Glomerular endothelial cell (primary cell): ENCODE measurements at regions not wholly inside any gene's neighbourhood (a gene's known extent, or its start where the extent isn't known, plus 50 kb on each side); places are given as distances from the start of the nearest gene placed in this dataset.

ENCODE experiments used
- DNase-seq: peaks from one replicate; pipeline ENCODE4 v3.0.0-alpha.2; 2011; ENCODE audit warnings: low read depth, low spot score; ENCODE audit errors: extremely low read depth

DNA sequence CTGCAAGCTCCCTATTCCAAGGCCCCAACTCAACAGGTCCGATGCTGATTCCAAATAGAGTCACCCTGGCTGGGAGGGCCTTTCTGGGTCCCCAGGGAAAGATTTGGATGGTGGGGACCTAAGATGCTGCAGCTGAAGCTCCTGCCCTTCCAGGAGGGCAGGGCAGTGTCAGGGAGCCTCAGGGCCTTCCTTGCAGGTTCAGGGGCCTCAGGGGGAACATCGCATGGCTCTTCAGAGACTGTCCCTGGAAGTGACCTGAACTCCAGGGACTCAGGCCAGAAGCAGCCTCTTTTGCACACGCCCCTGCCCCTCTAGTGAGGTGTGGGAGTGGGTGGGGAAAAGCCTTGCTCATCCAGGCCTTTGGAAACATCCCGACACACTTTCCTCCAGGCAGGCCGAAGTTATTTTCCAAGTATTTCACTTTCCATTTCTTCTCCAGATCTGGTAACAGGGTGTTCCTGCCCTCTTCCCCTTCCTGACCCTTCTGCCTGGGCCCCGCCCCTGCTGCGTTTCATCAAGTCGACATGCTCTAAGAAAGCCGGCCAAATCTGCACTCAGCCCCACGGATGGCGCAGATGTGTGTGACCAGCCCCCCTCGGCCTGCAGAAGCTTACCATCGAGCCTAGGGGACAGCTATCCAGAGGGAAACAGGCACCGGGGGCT lies 159.5 kb downstream of the FGF18 start:
- DNase-seq = no peak

DNA sequence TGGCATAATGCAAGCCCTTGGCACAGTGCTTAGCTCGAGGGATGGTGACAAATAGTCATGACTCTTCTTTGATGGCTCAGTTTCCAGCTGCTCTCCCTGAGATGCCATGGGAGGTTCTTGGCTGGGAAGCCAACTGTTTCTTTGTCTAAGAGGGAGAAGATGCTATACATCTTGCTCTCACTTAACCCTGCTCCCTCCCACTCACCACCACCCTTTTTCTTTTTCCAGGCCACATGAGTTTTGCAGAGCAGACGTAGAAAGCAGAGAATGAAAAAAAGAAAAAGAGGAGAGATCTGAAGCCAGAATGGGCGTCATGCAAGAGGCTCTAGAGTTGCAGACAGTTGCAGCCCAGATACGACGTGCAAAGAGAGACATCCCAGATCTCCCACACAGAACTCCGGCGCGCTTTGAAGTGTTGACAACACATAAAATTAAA lies 160.5 kb downstream of the FGF18 start:
- DNase-seq = no peak

DNA sequence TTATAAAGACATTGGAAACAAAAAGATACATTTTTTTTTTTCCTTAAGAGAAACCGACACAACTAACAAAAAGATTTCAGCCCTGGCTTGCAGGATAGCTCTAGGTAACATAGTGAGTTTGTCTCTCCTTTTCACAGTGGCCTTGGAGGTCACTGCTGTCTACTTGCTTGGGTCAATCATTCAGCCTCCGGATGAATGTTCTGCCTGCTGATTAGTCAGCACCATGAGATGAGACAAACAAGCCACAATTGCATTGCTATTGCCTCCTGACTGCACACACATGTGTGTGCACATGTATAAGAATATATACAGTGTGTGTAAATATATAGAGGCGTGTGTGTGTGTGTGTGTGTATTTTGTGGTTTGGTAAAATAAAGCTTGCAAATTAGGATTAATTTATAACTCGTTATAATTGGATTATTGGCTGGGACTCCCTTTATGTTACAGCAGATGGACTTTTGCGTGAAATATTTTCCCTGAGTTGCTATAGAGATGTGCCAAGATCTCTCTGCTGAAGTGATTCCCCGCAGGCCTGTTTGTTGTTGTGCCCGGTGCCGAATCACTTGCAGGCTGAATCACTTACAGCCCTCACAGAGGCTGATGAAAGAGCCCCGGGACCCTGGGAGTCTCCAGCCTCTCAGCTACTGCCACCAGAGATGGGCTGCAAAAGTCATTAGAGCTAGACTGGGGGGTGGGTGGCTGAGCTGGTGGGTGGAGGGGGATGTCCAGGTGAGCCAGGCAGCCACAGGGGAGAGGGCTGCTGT lies 161.2 kb downstream of the FGF18 start:
- no peak for DNase-seq

DNA sequence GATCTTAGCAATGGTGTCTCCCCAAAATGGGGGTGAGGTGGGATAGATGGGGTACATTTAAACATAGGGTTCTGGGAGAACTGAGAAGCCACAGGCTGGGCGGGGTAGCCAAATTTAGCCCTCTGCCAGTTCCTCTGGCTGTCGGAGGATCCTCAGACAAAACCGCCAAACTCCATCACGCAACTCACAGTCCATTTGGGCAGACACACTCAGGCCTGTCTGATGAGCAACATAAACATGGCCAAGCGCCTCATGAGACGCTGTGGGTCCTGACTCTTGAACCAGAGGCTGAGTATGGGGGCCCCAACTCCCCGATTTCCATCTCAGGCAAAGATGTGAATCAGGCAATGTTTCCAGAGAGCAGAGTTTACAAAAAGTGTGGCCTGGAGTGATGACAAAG lies 162.3 kb downstream of the FGF18 start:
- DNase-seq = no peak

DNA sequence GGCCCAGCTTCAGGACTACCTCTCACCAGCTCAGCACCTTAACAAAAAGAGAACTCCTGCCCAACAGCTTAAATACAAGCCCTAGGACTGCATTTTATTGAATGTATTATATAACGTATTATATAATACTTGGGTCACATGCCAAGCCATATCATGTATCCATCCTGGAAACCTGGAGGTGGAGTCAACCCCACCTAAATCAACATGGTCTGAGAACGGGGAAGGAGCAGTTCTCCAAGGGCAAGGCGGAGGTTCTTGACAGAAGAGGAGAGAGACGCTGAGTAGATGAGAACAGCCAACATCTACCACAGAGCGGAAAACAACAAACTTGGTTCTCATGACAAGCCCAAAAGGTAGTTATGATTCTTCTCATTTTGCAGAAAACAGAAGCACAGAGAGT lies 163.4 kb downstream of the FGF18 start:
- DNase-seq = no peak

DNA sequence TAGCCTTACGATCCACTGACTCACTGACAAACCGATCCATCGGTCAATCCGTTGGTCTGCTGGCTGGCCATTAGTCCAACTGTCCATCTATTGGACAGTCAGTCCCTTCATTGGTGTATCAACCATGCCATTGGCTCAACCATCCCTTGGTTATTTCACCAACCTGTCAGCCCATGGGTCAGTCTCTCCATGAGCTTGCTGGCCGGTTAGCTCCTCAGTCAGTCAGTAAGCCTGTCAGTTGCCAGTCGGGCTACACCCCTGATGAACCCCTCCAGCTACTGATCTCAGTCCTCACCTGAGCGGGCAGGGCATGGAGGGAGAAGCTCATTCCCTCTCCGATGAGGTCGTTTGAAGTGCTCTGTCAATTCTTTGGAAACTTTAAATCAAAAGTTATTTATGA lies 166.5 kb downstream of the FGF18 start:
- DNase-seq = no peak

DNA sequence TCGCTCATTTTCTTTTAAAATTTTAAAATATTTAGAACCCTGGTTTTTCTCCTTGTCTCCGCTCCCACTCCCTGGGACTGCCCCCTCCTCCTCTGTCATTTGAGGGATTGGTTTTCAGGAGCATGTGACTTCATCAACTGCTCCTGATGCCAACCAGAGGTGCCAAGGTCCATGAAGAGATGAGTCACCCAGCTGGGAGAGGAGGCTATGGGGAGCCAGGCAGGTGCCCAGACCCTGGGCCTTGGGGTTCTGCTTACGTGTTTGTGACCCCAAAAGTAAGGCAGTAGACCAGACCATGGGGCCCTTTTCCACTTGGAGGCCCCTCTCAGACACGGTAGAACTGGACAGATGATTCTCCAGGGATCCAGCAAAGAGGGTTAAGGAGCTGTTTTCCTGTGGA lies 167.0 kb downstream of the FGF18 start:
- no peak for DNase-seq

DNA sequence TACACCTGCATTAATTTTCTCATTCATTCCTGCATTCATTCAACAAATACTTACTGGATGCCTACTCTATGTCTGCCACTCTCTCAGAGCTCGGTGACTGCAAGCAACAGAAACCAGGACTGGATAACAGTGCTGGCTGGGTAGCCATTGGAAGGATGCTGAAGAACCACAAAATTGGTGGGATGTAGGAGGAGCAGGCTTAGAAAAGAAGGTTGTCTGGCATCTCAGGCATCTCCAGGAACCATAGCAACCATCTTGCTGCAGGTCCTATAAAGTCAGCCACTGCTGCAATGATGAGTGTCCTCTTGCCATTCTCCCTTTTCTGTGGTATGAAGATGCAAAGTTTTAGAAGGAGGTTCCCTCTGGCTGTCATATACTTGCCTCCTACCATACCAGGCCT lies 168.6 kb downstream of the FGF18 start:
- DNase-seq = no peak

DNA sequence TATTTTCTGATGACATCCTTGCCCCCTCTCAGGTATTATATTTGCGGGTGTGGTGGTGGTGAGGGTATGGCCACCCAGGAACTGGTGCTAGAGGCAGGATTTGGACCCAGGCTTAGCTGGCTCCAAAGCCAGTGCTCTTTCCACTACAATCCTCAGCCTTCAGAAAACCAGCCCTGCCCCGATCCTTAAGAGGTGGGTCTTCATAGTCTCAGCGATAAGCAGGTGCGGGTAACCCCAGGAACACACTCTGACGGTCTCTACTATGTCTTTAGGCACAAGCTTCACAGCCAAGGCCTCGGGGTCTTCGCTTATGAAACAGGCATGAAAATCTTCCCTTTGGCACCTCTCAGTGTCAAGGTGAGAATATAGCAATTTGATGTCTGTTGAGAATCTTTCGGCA lies 169.3 kb downstream of the FGF18 start:
- no peak for DNase-seq

DNA sequence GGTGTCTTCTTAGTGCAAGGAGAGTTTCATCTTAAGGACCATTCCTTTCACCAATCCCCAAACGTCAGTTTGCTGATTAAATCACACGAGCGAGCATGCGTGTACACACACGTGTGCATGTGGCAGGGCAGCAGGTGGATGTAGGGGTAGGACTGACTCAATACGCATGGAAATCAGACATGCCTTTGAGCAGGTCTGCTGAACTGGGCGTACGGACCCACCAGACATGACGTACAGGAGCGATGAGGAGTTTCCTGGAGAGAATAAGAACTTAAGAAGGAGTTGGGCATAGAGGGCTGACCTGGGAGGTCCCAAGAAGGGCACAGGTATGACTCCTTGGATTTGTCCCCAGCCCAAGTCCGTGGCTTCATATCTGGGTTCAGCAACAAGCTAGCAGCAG lies 170.0 kb downstream of the FGF18 start:
- no peak for DNase-seq

DNA sequence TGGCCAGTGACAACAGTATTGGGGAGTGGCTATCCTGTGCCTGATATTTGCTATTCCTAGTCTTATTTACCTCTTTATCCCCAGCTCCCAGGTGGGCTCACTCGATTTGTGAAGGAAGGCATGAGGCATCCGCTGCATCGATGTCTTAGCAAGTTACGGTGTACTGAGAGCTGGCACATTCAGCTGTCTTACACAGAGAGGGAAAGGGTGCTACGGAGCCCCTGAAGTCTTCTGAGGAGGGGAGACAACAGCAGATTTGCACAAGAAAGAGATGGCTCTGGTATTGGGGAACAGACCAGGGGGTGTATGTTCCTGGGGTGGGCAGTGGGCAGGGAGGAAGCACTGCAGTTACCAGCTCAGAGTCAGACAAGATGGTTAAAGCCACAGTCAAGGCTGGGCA lies 172.6 kb downstream of the FGF18 start:
- DNase-seq = no peak

DNA sequence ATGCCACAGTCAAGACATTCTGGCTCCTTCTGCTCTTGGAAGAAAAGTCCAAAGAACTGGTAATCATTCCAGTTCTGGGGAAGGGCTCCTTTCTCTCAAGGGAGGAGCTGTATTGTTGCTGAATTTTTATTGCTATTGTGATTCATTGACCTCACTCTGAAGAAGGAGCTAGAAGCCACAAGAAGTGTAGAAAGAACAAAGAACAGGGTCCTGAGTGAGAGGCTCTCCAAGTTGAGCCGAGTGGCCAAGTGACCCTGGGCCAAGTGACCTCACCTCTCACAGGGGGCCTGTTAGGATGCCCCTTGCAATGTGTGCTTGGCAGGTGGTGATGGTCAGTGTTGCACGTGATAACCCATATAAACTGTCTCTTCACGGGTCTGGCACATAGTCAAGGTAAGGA lies 173.3 kb downstream of the FGF18 start:
- DNase-seq = no peak

DNA sequence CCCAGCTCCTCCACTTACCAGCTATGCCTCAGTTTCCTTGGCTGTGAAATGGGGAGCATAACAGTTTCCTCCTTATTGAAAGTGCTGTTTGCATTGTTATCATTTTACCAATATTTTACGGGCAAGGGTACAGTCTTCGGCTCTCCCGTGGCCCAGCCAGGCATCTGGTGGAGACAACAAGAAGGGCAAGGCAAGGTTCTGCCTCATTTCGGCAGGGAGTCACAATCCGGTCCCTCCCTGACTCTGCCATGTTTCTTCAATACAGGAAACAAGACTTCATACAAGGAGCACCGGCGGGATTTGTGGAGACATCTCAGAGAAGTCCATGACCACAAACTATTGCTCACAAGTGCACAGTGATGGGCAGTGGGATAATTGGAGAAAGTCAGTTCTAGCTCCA lies 174.0 kb downstream of the FGF18 start:
- no peak for DNase-seq

DNA sequence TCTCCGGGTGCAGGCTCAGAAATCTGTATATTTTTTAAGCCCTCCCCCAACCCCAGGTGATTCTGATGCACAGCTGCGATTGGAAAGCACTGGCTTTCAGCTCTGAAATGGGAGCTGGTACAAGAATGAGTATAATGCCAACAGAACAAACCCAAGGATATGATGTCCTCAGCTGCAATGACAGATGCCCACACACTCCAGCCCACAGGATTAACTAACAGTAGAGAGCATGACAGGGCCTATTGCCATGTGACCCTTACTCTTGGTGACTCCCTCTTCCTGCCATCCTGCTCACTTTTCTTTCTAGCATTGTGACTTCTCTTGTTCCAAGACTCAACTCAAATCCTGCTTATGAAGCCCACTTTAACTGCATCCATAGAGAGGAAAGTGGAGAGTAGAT lies 174.5 kb downstream of the FGF18 start:
- DNase-seq = no peak

DNA sequence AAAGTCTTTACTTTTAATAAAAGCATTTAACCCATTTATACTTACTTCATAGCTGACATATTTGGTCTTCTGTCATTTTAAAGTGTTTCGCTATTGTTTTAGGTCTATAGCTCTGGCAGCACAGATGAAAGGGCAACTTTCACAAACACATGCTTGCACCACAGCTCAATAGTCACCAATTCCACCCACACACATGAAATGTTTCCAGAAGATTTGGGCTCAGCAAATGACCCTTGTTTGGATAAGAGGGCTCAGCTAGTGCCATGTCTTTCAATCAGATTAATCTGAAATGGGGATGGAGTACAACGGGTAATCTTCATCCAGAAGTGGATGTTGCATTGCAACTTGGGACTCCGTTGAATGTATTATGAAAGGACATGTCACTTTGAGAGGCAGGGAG lies 176.0 kb downstream of the FGF18 start:
- DNase-seq = no peak

DNA sequence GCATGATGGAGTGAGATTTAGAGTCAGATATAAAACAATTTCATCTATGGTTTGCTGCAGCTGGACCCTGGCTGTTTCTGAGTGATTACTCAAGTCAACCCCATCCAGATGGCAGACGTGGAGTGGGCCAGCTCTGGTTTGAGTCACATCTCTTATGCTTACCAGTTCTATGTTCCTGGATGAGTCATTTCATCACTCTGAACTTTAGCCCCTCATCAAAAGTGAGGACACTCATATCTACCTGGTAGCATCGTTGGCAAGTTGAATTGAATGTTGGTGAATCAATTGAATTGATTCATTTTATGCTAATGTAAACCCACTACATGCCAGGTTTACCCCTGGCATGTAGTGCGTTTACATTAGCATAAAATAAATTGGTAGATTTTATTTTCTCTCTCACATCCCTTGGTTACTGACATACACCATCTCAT lies 176.4 kb downstream of the FGF18 start:
- peak; percentile 25 for DNase-seq

DNA sequence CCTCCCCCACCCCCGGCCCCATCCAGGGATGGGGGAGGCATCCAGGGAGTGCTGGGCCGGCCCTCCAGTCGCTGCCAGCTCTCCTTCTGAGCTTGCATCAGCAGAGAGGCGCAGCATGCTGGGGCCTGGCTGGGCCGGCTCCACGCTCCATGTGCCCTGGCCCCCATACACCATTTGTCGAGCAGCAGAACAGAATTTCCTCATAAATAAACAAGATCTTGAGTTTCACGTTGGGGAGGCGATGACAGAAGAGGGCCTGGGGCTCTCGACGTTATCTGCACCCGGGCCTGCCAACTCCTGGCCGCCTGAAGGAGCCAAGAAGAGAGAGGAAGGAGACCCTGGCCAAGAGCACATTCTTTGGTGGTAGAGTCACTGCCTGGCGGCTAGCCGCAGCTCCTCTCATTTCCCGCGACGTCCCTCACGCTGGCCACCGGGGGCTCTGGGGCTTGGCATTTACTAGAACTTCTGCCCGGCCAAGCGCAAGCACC lies 177.0 kb downstream of the FGF18 start:
- DNase-seq = peak; percentile 39

DNA sequence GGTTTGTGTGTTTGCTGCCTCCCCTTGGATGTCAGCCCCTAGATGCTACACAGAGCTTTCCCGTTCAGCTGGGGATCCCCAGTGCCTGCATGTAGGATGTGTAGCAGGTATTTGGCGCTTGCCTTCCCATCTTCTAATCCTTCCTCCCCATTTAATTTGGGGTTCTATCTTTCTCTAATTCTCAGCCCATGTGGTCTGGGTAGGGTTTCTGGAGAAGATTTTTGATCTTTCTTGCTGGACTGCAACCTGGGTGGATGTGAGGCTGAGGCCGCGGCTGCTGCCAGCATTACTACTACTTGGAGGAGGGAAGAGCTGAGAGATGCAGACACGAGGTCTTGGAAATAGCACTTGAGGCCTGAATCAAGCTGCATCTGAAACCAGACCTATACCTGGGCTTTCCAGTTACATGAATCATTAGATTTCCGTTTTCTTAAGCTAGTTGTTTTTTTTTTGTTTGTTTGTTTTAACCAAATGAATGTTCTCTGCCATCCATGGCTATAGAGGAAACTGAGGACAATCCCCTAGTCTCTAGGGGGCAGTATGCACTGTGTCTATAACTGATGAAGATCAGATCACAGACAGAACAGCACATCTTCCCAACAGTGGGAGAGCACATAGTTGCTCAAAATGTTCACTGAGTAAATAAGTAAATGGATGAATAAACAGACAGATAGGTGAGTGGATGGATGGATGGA lies 178.6 kb downstream of the FGF18 start:
- DNase-seq = no peak

DNA sequence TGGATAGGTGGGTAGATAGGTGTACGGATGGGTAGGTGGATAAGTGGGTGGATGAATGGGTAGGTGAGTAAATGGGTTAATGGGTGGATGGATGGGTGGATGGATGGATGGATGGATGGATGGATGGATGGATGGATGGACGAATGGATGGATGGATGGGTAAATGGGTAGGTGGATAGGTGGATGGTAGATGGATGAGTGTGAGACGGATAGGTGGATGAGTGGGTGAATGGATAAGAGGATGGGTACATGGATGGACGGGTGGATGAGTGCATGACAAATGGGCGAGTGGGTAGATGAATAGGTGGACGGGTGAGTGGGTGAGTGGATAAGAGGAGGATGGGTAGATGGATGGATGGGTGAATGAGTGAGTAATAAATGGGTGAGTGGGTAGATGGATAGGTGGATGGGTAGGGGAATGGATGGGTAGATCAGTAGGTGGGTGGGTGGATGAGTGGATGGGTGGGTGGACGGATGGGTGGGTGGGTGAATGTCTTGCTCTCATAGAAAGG lies 179.2 kb downstream of the FGF18 start:
- DNase-seq = no peak

DNA sequence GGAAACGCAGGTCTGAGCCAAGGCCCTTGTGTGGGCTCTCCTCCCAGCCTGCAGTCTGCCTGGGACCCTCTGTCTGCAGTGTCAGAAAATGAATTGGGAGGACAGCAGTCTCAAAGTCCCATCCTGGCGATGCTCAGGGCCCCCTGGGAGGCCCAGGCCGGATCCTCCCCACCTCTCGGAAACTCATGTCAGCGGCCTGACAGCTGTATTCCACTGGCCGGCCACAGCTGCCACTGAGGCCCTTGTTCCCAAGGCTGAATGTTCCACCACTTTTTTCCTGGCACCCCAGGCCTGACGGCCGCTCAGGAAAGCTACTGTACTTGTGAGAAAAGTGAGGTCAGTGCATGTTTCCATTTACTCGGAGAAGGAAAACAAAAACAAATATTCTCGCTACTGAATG lies 180.0 kb downstream of the FGF18 start:
- no peak for DNase-seq

DNA sequence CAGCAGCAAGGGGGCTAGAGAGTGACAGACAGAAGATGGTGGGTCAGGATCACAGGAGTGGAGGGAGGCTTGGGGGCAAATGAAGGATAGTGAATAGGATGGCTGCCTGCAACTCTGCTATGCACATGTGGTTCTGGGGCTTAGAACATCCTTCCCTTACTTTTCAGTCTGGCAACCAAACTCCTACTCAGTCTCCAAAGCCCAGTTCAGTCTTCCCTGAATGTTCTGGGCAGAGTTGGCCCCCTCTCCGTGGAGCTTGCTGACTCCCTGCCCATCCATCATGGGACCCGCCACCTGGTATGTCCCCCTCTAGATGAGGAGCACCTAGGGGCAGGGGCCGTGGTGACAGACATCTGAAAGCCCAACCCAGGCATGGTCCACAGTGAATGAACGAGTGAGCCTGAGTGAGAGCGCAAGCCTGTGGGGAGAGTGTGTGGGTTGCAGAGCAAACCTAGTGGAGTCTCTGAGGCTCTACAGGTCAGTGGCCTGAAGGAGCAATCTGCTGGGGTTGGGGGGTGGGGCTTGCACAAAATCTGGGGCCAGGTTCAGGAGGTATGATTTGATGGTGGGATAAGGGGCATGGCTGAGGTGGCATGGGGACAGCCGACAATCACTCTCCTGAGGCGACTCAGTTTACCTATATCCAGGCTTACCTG lies 180.6 kb downstream of the FGF18 start:
- DNase-seq = no peak
